ENCODE measurements at regions not wholly inside any gene's neighbourhood (a gene's known extent, or its start where the extent isn't known, plus 50 kb on each side); places are given as distances from the start of the nearest gene placed in this dataset.

- no peak for DNase-seq (ENCODE audit: low spot score)
- no peak for TF ChIP-seq CTCF (IDR thresholded peaks at IDR 0.05)
- H3K4me3 ChIP-seq: no peak overlapping the region
- no peaks in the 10 kb centered on the region for H3K9me3 ChIP-seq
- no peaks in the 10 kb centered on the region for H3K36me3 ChIP-seq
- no peaks in the 10 kb centered on the region for H3K27me3 ChIP-seq
- H3K27ac ChIP-seq: no peak overlapping the region
- H3K4me1 ChIP-seq: no peaks in the 10 kb centered on the region
These were observed 480.9 kb downstream of the CDK5RAP2 start for GRCh38 chr9:120099065-120099464.

- no peak overlapping the region for H3K27ac ChIP-seq
- no peak overlapping the region for H3K4me3 ChIP-seq
- no peaks in the 10 kb centered on the region for H3K27me3 ChIP-seq
- no peaks in the 10 kb centered on the region for H3K9me3 ChIP-seq
- no peak for DNase-seq (ENCODE audit: low spot score)
- no peaks in the 10 kb centered on the region for H3K36me3 ChIP-seq
- no peaks in the 10 kb centered on the region for H3K4me1 ChIP-seq
- no peak for TF ChIP-seq CTCF (IDR thresholded peaks at IDR 0.05)
These were observed 481.4 kb downstream of the CDK5RAP2 start for GRCh38 chr9:120098584-120098983.

GRCh38 chr9:120091206-120091605 is 488.8 kb downstream of the CDK5RAP2 start:
- Histone ChIP-seq H3K9me3 (no peaks in the 10 kb centered on the region), H3K27me3 (no peaks in the 10 kb centered on the region), H3K36me3 (no peaks in the 10 kb centered on the region), H3K4me1 (no peaks in the 10 kb centered on the region), H3K4me3 (no peak overlapping the region), H3K27ac (no peak overlapping the region)
- DNase-seq (ENCODE audit: low spot score): no peak
- TF ChIP-seq CTCF (IDR thresholded peaks at IDR 0.05): no peak

- no peak for TF ChIP-seq CTCF (IDR thresholded peaks at IDR 0.05)
- no peak for DNase-seq (ENCODE audit: low spot score)
- H3K9me3 ChIP-seq: peaks cover 0 to 15% of the 10 kb centered on the region in 2 donors
These were observed 499.1 kb downstream of the CDK5RAP2 start for GRCh38 chr9:120080849-120081248.

GRCh38 chr9:120078112-120078511 is 501.9 kb downstream of the CDK5RAP2 start:
- Histone ChIP-seq H3K36me3 (no peaks in the 10 kb centered on the region), H3K4me1 (no peaks in the 10 kb centered on the region), H3K27me3 (no peaks in the 10 kb centered on the region), H3K27ac (no peak overlapping the region), H3K4me3 (no peak overlapping the region), H3K9me3 (no peaks in the 10 kb centered on the region)
- no peak for DNase-seq (ENCODE audit: low spot score)
- no peak for TF ChIP-seq CTCF (IDR thresholded peaks at IDR 0.05)

More at GRCh38 chr9:120080849-120081248, 499.1 kb downstream of the CDK5RAP2 start:
- H3K27me3 ChIP-seq: no peaks in the 10 kb centered on the region
- H3K4me3 ChIP-seq: no peak overlapping the region
- no peak overlapping the region for H3K27ac ChIP-seq
- no peaks in the 10 kb centered on the region for H3K36me3 ChIP-seq
- H3K4me1 ChIP-seq: no peaks in the 10 kb centered on the region

- H3K4me3 ChIP-seq: no peak overlapping the region
- no peaks in the 10 kb centered on the region for H3K27me3 ChIP-seq
- no peak for DNase-seq (ENCODE audit: low spot score)
- no peak overlapping the region for H3K27ac ChIP-seq
- TF ChIP-seq CTCF (IDR thresholded peaks at IDR 0.05): no peak
- H3K4me1 ChIP-seq: no peaks in the 10 kb centered on the region
- no peaks in the 10 kb centered on the region for H3K9me3 ChIP-seq
- no peaks in the 10 kb centered on the region for H3K36me3 ChIP-seq
These were observed 508.2 kb downstream of the CDK5RAP2 start for GRCh38 chr9:120071760-120072159.

All from right atrium auricular region (tissue), 2 donors.